Fibroblast of upper back skin (primary cell): ENCODE measurements at regions not wholly inside any gene's neighbourhood (a gene's known extent, or its start where the extent isn't known, plus 50 kb on each side); places are given as distances from the start of the nearest gene placed in this dataset.

Source experiments
- DNase-seq: peaks from one replicate; pipeline ENCODE4 v3.0.0-alpha.2; 2013

- DNase-seq = peak; percentile 95
Observed at GRCh38 chr5:13566871-13567339, 377.6 kb downstream of the DNAH5 start.

DNA sequence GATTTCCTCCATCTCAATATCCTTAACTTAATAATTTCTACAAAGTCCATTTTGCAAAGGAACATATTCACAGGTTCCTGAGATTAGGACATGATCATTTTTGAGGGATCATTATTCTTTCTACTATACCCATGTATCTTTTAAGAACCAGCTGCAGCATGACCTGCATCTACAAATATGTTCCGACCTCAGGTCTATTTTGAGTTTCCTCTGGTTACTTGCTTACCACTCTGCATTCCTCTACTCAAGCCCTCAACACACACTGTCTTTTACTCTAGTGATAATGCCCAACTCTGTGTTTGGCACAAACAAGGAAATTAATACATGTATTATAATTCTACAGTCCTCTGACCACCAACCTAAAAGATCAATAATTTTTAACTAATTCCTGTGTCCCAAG lies 386.1 kb downstream of the DNAH5 start:
- DNase-seq = no peak

DNA sequence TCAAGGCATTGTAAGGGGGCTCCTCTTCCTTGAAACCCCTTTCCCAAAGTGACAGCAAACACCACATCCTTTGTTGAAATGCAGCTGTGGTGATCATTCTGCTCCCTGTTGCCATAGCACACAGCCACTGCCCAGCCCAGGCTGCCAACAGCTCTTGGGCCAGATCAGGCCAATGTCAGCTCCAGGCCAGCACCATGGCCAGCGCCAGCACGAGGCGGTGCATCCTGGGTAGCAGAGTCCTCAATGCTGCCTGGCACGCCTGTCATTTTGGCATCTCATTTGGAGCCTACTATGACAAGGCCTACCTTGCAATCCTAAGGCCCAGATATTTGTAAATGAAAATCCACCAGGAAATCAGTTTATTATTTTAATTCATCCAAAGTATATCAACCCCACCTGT lies 390.6 kb downstream of the DNAH5 start:
- DNase-seq = peak; percentile 19

DNA sequence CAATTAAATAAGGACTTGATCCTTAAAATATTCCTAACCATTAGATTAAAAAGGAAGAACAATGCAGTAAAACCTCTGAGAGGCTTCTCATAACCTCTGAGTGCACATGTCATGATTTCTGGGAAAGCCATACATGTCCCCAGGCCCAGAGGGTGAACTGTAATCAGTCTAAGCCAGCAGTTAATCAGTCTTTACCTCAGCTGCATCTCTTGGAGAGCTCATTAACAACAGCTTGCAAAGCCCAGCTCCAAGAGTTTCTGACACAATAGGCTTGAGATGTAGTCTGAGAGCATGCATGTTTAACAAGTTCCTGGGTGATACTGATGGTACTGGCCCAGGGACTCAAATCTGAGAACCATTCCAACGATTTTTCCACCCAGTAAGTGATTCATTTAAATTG lies 392.1 kb downstream of the DNAH5 start:
- DNase-seq = no peak

- DNase-seq = no peak
Observed at GRCh38 chr5:13551645-13552044, 392.8 kb downstream of the DNAH5 start.

DNA sequence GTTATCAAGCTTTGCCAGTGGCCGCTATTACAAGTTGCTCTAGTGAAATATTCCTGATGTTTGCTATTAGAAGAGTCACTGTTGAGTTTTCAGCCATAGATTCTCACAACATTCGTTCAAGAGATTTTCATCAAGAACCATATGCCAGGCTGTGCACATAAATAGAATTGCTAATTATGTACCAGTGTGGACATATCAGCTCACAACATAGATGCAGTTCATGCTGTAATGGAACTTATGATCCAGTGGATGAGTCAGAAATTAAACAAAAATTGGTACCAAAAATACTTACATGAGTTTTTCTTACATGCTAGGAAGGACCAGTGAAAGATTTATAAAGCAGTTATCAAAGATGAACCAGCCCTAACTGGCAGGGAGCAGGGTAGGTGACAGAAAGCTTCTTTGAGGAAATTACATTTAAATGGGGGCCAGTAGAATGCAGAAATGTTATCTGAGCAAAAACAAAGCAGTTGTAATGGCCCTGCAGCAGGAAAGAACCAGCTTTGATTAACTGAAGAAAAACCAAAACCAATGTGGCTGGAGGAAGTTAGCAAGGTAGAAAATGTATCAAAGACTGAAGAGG lies 404.2 kb downstream of the DNAH5 start:
- no peak for DNase-seq

DNA sequence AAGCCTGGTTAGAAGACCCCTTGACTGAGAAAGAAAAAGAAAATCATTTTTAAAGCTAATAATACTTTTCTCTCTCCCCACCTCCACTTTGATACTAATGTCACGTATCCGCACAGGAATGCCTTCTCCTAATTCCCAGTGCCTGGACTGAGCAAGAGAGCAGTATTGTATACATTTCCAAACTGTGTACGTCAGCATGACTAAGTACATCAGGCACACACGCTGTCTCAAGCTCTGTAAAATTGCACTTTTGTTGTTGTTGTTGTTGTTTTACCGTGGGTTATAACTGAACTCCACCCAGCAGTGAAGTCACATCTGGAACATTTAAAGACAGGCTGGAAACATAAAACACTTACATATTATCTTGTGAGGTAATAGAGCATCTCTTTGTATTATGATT lies 407.6 kb downstream of the DNAH5 start:
- peak; percentile 3 for DNase-seq

- no peak for DNase-seq
Observed at GRCh38 chr5:13533833-13534232, 410.7 kb downstream of the DNAH5 start.

DNA sequence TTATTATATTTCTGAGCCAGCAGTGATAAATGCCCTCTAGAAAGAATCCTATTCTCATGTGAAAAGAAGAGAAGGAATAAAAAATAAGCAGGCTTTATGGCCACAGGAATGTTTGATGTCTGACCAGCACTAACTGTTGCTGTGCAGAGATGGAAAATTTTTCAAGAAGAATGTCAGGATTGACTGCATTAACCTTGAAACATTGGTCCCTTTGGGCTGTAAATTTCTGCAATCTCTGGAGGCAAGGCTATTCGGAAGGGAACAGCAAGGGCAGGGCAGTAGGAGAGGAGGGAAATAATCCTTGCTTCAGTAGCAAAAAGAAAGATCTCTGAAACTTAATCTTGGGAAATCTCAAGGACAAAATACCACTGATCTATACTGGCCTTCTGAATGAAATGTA lies 415.2 kb downstream of the DNAH5 start:
- DNase-seq = peak; percentile 48

GRCh38 chr5:13524936-13525335 lies 419.6 kb downstream of the DNAH5 start:
- DNase-seq = no peak

GRCh38 chr5:13519131-13519530 lies 425.4 kb downstream of the DNAH5 start:
- DNase-seq = no peak

DNA sequence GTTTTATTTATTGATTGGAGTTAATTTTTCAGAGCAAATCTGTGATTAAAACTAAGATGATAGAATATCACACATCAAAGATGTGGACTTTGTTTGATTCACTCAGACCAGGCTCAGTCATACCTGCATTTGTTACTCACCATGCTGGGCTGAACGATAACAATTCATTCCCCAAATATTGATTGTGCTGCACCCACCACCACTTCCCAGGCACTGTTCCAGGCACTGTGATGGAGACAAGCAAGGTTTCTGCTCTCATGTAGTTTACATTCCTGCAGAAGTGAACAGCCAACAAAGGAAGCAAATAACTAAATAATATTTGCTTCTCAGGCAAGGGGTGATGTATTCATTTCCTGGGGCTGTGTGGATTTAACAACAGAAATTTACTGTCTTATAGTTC lies 428.3 kb downstream of the DNAH5 start:
- no peak for DNase-seq

- no peak for DNase-seq
Observed at GRCh38 chr5:13511442-13511841, 433.0 kb downstream of the DNAH5 start.

GRCh38 chr5:13510616-13511015 lies 433.9 kb downstream of the DNAH5 start:
- peak; percentile 3 for DNase-seq

DNA sequence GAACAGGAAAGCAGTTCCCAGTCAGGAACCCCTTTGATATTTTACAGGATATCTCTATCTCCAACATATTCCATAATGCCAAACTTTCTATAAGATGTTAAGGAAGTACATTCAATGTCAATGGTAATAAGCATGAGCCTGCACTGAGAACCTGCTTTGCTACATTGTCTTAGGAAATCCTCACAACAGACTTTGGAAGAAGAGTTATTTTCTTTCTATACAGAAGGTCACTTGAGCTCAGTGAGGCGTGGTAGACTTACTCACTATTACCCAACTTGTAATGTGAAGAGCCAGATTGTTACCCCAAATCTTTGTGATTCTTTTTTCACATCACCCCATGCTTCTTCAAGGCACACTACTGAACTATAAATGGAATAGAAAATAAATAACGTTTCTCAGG lies 435.9 kb downstream of the DNAH5 start:
- DNase-seq = no peak

DNA sequence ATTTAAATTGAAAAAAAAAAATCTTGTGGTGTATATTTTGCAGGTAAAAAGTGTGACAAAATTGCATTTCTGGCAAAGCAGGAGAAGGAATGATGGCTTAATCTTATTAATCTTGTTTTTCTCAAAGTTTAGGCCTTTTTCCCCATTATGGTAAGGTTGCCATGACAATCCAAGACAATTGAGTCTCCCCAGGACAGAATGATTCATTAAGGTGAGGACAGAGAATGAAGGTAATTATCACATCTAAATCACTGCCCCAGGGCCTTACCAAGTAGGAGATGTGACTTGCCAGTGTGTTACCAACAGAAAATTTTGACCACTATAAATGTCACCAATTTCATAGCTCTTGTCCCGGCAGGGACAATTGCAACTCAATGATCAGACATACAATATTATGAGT lies 439.2 kb downstream of the DNAH5 start:
- no peak for DNase-seq

GRCh38 chr5:13503017-13503416 lies 441.5 kb downstream of the DNAH5 start:
- no peak for DNase-seq

DNA sequence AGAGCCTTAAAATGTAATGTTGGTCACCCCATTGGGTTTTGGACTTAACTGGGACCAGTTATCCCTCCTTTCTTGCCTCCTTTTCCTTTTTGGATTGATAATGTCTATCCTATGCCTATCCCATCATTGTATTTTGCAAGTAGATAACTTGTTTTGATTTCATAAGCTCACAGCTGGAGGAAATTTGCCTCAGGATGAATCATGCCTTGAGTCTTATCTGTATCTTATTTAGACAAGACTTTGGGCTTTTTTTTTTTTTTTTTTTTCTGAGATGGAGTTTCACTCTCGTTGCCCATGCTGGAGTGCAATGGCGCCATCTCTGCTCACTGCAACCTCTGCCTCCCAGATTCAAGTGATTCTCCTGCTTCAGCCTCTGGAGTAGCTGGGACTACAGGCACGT lies 443.3 kb downstream of the DNAH5 start:
- peak; percentile 3 for DNase-seq

GRCh38 chr5:13498279-13498678 lies 446.2 kb downstream of the DNAH5 start:
- no peak for DNase-seq

- DNase-seq = no peak
Observed at GRCh38 chr5:13488254-13488931, 456.1 kb downstream of the DNAH5 start.

DNA sequence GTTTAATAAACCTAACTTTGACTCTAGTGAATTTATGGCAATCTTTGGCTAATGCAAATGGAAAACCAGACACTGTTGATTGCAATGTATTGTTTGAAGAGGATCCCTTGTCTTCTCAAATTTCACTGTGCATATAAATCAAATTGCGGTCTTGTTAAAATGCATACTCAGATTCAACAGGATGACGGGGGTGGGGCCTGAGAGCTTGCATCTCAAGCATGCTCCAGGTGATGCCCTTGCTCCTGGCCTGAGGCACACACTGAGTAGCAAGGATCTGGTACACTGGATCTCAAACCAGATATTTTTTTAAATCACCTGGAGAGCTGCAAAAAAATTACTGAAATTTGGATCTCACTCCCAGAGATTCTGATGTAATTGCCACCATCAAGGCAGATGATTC lies 463.7 kb downstream of the DNAH5 start:
- no peak for DNase-seq

GRCh38 chr5:13478831-13479465 lies 465.5 kb downstream of the DNAH5 start:
- peak; percentile 50 for DNase-seq

- DNase-seq = peak; percentile 96
Observed at GRCh38 chr5:13477118-13477737, 467.3 kb downstream of the DNAH5 start.

GRCh38 chr5:13472842-13473241 lies 471.6 kb downstream of the DNAH5 start:
- DNase-seq = no peak
